GM21786 (cell line): ENCODE measurements at regions not wholly inside any gene's neighbourhood (a gene's known extent, or its start where the extent isn't known, plus 50 kb on each side); places are given as distances from the start of the nearest gene placed in this dataset.
"Not testable (repeated sequence)": the region's sequence is repeated elsewhere in the genome, so short reads cannot be mapped to it uniquely, and the experiment has no call there.

Experiments used
- ATAC-seq: cut with Tn5 transposase; IDR thresholded peaks from one replicate; pipeline ENCODE4 v1.9.1; 2021; ENCODE audit not compliant: unreplicated experiment

GRCh38 chr3:161894657-161895056, 398.0 kb downstream of the OTOL1 start:
- no peak for ATAC-seq

- no peak for ATAC-seq
Measured at GRCh38 chr3:161905520-161906132, 409.0 kb downstream of the OTOL1 start.

DNA sequence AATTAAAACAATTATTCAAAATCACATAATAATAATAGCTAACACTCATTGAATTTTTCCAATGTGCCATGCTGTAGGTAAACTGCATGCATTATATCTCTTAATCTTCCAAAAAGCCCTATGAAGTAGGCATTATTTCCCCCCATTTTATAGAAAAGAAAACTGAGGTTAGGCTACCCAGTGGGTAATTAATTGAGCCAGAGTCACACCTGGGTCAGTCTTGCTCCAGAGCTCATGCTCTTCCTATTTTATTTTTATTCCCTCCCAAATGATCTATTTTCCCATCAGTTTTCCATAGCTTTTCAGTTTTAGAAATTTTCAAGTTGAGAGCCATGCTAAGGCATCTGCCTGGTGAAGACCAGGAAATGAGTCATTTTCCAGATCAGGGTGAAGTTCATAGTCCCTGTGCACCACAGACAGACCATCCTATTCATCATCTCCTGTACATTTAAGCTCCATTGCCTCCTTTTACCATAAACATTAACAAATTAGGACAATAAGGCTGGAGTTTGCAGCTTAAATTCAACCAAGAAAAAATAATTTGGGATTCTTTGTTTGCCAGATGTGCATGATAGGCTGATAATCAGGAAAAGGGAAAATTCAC, 417.3 kb downstream of the OTOL1 start:
- ATAC-seq = no peak

- no peak for ATAC-seq
Measured at GRCh38 chr3:161914703-161915417, 418.3 kb downstream of the OTOL1 start.

DNA sequence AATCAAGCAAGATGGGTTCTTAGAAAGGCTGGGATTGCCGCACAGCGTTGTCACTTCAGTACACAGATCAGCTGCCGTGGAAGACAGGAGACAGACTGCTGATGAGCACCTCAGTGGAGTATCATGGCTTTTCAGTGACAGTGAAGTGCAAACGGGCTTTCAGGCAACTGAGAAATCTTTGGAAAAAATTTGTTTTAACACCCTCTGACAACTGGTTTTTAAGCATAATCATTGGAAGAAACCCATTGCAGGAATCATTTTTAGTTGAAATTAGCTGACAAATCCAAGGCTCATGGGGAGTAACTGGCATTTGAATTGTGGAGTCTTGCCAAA, 418.8 kb downstream of the OTOL1 start:
- no peak for ATAC-seq

- ATAC-seq = no peak
Measured at GRCh38 chr3:161920196-161920595, 423.6 kb downstream of the OTOL1 start.

DNA sequence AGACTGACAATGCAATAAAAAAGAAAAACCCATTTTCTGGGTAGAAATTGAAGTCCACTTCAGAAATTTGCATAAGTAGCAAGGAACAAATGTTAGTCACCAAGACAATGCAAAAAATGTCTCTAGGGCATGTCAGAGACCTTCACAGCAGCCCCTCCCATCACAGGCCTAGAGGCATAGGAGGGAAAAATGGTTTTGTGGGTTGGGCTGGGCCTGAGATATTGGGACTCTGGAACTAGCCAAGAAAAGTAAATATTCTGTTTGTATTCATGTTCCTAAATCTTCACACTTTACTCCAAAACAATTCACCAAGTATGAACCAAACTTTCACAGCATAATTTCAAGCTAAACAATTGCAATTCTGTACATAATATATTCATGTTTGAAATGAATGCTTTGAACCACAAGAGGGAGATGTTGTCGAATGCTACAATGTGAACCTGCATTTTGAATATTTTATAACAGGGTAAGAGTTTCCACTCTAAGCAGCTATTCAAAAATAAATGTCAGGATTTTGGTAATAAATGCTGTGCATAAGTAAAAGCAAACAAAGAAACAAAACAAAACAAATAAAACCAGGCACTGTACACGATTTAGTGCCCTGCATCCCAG, 429.2 kb downstream of the OTOL1 start:
- ATAC-seq = no peak

GRCh38 chr3:161927131-161927530, 430.5 kb downstream of the OTOL1 start:
- no peak for ATAC-seq

DNA sequence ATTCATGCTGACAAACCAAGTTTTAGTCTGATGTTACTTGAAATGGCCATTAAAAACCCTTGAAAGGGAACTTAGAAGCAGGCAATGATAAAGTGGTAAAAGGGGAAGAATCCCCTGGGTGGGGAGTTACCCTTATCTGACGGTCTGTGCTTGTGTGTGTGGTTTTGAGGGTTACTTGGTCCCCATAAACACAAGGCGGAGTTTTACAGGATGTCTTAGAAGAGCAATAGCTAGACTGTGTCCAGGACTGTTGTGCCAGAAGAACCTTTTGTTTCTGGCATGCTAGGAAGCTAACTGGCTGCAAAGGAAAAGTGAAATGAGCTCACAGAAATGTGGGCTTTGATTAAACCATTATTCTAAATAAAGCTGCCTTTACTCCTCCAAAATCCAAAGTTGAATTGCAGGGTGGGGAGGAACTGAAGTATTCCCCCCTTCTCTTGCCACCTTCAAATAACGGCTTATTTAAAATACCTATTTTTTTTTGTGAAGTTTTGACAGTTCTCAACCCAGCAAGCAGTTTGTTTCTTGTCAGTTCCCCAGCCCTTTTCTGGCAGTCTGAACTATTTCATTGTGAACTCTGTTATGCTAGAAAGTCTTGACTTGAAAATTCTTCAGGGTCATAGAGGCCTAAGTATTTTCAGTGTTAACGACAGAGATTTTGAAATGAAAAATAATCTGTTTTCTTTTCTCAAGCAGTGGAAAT, 443.5 kb downstream of the OTOL1 start:
- ATAC-seq = no peak

DNA sequence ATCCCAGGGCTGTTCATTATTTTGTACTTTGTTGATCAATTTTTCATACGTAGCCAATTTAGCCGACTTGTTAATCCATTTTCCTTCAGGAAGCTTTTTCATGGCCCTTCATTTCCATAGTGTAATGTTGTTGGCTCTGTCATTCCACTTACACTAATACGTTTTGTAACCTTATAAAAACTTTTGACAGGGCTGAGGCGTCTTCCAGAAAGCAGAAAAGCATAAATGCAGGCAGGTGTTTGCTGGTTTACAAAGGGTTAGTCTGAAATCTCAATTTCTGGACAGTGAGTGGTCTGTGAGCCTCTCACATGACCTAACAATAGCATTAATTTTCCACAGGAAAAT, 444.0 kb downstream of the OTOL1 start:
- no peak for ATAC-seq

DNA sequence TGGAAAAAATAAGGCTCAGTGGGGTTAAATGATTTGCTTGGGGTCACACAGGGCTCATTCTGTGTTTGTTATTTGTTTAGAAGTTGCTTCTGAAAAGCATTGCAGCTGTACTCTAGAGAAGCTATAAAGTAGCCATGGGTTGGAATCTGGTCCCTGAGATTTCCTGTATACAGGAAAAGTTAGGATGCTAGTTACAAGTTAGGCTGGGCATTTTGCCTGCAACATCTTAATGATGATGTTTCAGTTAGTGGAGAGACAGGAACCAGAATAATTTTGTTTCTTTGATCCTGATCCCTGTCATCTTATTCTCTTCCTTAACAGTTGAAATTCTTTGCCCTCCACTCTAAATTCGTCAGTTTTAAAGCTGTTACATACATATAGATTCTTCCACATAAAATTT, 445.3 kb downstream of the OTOL1 start:
- no peak for ATAC-seq

DNA sequence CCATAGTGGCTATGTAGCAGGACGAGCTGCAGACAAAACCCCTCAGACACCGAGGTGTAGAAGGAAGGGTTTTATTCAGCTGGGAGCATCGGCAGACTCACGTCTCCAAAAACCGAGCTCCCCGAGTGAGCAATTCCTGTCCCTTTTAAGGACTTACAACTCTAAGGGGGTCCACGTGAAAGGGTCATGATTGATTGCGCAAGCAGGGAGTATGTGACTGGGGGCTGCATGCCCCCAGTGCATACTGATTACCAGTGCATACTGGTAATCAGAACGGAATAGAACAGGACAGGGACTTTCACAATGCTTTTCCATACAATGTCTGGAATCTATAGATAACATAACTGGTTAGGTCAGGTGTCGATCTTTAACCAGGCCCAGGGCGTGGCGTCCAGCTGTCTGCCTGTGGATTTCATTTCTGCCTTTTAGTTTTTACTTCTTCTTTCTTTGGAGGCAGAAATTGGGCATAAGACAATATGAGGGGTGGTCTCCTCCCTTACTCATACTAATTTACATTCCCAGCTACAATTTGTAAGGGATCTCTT, 447.3 kb downstream of the OTOL1 start:
- not testable (repeated sequence) for ATAC-seq

DNA sequence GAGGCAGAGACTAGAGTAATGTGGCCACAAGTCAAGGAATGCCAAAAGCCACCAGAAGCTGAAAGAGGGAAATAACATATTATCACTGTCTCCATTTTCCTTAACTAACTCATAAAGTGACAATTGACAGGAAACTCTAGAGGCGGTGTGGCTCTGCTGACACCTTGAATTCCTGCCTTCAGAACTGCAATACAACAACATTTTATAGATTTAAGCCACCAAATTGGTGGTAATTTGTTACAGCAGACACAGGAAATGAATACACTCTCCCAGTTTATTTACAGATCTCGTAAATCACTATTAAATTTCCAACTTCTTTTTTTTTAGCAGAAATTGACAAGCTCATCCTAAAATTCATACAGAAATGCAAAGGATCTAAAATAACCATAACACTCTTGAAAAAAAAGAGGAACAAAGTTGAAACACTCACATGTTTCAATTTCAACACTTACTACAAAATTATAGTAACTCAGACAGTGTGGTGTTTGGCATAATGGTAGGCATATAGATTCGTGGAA, 449.9 kb downstream of the OTOL1 start:
- ATAC-seq = no peak

DNA sequence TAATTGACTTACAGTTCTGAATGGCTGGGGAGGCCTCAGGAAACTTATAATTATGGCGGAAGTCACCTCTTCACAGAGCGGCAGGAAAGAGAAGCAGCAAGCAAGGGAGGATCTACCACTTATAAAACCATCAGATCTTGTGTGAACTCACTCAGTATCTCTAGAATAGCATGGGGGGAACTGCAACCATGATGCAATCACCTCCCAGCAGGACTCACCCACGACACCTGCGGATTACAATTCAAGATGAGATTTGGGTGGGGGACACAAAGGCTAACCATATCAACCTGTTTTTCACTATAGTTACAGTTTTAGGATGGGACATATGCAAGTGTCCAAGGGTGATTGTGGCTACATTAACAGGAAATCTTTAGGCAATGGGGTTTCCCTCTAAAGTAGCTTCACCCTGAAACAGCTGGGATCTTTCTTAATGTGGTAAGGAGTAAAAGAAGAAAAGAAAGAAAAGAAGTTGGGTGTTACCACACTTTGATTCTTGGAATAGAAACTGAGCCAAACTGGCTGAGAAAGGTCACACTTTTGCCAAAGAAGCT, 453.8 kb downstream of the OTOL1 start:
- ATAC-seq = no peak

DNA sequence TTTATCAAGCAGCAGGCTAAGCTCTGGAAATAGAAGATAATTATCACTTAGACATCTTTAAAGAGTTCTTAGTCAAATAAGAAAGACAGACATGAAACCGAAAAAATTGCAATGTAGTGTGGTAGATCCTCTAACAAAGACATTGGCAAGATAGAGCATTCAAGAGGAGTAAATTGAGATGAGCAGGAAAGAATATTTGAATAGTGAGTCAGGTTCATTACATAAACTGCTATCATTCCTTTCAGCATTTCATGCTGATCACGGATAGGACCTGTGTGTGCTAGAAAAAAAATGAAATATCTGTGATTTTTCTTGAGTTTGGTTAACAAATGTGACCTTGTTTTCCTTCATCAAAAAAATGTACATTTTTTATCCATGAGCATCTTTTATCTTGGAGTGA, 460.9 kb downstream of the OTOL1 start:
- ATAC-seq = no peak

- ATAC-seq = no peak
Measured at GRCh38 chr3:161964857-161965256, 468.2 kb downstream of the OTOL1 start.

GRCh38 chr3:161969867-161970266, 473.3 kb downstream of the OTOL1 start:
- ATAC-seq = no peak

DNA sequence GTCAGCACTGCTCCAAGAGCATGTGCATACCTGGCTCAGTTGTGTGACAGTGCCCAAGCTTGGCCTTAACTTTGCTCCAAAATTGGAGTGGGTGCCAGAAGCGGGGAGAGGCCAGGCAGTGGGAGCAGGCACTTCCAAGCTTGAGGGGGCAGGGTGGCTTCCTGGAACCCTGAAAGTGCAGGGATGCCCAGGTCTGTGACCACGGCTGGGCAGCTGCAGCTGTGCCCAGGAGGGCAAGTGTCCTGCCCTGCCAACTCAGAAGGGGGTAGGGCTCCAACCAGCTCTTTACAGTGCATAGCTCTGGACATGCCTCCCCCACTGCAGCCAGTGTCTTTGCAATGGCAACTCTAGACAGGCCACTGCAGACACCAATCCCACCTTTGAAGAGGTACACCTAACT, 478.6 kb downstream of the OTOL1 start:
- ATAC-seq = no peak

DNA sequence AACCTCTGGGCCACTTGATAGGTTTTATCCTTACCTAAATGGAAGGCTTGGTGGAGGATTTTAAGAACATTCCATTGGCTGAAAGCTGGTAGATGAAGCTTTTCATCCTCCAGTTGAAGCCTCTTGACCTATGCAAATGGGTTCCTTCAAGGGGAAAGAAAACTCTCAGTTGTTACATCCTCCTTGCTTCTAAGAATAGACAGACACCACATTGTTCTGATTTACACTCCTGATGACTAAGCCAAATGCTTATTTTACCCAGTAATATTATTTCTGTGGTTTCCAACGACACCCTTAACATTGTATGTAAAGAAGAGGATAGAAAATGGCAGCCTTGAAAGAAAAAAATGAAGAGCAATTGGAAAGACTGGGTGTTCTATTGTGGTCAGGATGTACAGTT, 480.5 kb downstream of the OTOL1 start:
- ATAC-seq = peak; percentile 60

GRCh38 chr3:161977850-161978249, 481.2 kb downstream of the OTOL1 start:
- ATAC-seq = no peak

- ATAC-seq = no peak
Measured at GRCh38 chr3:161987933-161988332, 491.3 kb downstream of the OTOL1 start.
